Tibial nerve (tissue), 4 donors: ENCODE measurements at regions not wholly inside any gene's neighbourhood (a gene's known extent, or its start where the extent isn't known, plus 50 kb on each side); places are given as distances from the start of the nearest gene placed in this dataset.

Source experiments
- EP300 ChIP-seq, 2 donors: sonication (generic); formaldehyde crosslinking; IDR thresholded peaks; one replicate each; pipeline ENCODE4 v1.6.1; 2017; ENCODE audit warnings: antibody characterized with exemption in 2 of 2, mild to moderate bottlenecking in 1 of 2
- POLR2A ChIP-seq, 2 donors: fragments of 450-650 bp; IDR thresholded peaks; one replicate each; pipeline ENCODE4 v1.6.1; 2017; ENCODE audit warnings: antibody characterized with exemption in 2 of 2, mild to moderate bottlenecking in 2 of 2, moderate library complexity in 2 of 2
- TF ChIP-seq, protein P1 (sequence below), 5 experiments: fragments of 200-600 bp in 3 of 5; fragments of 450-650 bp in 2 of 5; sonication (generic) in 3 of 5; IDR thresholded peaks; one replicate each; pipeline ENCODE4 v1.5.1; 2016 to 2019; ENCODE audit warnings: antibody characterized with exemption in 5 of 5, mild to moderate bottlenecking in 3 of 5, moderate library complexity in 2 of 5

DNA sequence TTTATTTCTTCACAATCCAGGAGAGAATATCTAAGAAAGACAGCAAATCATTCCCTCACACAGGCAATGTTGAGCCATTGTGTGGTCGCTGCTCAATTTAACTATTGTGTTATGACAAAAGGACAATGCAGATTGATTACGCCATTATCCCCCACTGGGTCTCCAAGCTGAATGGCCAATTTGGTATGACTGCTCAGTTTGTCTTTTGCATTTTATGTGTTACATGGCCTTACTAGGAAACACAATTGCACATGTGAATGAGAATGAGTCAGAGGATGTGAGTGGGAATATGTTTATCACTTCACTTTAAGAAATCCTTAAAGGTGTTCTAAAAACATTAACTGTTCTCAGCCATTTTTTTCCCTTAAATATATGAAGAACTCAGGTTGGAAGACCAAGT lies 108.3 kb downstream of the FAM174A start:
- TF ChIP-seq, protein P1, sequence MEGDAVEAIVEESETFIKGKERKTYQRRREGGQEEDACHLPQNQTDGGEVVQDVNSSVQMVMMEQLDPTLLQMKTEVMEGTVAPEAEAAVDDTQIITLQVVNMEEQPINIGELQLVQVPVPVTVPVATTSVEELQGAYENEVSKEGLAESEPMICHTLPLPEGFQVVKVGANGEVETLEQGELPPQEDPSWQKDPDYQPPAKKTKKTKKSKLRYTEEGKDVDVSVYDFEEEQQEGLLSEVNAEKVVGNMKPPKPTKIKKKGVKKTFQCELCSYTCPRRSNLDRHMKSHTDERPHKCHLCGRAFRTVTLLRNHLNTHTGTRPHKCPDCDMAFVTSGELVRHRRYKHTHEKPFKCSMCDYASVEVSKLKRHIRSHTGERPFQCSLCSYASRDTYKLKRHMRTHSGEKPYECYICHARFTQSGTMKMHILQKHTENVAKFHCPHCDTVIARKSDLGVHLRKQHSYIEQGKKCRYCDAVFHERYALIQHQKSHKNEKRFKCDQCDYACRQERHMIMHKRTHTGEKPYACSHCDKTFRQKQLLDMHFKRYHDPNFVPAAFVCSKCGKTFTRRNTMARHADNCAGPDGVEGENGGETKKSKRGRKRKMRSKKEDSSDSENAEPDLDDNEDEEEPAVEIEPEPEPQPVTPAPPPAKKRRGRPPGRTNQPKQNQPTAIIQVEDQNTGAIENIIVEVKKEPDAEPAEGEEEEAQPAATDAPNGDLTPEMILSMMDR (IDR thresholded peaks at IDR 0.05) = no peak
- TF ChIP-seq POLR2A (IDR thresholded peaks at IDR 0.05) = no peak
- no peak for TF ChIP-seq EP300 (IDR thresholded peaks at IDR 0.05)
